NCI-H345 treated with DMSO at 0.1 percent for 48 hours (cell line): ENCODE measurements at regions not wholly inside any gene's neighbourhood (a gene's known extent, or its start where the extent isn't known, plus 50 kb on each side); places are given as distances from the start of the nearest gene placed in this dataset.
"Not testable (repeated sequence)": the region's sequence is repeated elsewhere in the genome, so short reads cannot be mapped to it uniquely, and the experiment has no call there.

Experiments used
- DNase-seq: peaks from one replicate; lab custom pipeline; 2025; ENCODE audit not compliant: unreplicated experiment; lab: John Stamatoyannopoulos, UW

DNA sequence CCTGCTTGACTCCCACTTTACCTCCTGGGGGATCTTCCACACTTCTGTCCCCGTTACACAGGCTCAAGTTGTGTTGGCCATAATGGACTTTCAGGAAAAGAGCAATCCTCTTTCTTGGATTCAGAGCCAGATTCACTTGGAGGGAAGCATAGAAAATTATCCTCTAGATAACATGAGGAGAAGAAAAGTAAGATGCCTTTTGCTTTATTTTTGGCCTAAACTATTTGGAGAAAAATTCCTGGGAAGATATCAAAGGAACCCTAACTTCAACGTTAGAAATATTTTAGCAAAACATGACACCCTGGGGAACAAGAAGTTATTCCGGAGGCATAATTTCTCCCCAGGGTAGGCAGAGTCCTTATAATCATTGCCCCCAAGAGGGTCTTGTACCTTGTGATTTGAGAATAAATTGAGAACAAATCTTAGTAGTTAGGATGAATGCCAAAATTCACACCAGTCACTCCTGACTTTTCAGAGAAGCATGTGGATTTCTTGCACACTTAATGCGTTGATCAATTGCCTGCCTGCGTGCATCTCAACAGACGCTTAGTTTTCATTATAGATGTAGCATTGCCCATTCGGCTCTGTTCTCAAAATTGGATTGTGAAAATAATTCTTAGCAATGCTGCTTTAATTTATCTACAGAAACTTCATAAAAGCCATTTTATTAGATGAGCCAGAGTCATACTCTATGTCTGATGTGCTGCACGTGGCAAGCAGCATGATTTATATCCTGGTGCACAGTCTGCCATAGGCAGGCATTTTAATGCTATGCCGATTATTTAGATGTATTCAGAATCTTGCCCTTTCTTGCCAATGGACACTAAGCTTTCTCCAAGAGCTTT is 224.4 kb downstream of the C7orf25 start:
- DNase-seq, result no peak

GRCh38 chr7:42686594-42687156 is 225.2 kb downstream of the C7orf25 start:
- no peak for DNase-seq

DNA sequence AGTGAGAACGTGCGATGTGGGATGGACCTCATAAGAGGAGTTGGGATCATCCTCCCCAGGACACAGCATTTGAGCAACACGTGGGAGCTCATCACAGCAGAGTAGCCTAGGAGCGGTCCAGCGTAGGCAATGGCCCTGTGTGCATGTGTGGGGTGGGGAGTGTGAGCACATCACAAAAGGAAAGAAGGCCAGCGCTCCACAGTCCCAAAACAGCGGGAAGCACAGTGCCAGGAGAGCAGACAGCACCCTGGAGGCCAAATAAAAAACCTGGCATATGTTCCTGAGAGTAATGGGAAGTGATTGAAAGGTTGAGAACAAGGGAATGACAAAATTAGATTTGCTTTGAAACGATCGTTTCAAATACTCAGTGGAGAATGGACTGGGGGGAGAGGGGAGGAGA is 226.0 kb downstream of the C7orf25 start:
- DNase-seq, result no peak

DNA sequence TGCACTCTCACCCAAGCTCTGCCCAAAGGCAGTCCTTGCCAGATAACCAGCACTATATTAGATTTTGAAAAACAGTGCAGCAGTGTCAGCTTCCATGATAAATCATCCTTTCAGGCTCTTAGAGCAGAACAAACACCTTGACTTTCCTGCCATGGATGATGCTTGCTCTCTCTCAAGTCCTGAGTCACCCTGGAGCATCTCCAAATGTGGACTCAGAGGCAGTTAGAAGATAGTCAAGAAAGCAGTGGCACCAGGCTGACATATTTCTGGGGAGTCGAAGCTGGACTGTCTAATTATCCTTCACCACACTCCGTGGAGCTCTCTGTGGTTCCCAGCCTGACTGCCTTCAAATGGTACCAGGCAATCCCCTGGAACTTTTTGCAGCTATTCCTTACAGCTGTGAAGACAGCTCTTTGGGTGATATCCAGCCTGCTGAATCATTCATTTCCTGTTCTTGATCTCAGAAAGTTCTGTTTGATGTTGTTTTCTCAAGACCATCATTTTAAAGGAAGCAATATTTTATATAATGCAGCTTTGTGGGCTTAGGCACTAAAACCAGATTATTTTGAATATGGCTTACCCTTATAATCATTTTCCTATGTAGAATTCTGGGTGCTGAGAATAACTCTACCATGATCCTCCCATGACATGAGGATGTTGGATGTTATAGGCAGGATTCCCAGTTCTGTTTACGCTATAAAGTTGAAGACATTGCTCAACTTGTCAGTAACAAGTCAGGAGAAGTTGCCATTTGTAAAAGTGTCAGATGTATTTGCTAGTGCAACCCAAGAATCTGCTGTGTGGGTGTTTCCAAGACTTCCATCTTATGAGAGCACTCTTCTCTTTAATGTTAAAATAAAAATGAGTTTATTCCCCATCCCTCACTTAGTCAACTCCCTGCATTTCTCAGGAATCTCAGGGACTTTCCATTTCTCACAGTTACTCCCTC is 233.8 kb downstream of the C7orf25 start:
- DNase-seq, result no peak

DNA sequence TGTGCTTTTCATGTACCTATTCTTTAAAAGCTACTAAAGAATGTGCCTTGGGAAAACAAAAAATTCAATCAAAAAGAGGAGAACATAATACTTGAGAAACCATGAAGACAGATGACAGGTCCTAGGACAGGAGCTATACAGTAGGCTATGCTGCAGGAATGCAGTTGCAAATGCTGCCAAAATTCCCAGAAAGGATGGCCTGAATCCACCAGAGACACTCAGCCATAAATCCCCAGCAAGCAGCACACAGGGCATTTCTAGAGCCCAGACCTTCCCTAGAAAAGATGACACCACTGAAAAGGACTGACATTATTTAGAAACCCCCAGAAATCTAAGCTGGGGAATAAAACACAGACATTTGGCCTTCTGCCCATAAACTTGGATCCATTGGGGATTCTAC is 237.3 kb downstream of the C7orf25 start:
- no peak for DNase-seq

DNA sequence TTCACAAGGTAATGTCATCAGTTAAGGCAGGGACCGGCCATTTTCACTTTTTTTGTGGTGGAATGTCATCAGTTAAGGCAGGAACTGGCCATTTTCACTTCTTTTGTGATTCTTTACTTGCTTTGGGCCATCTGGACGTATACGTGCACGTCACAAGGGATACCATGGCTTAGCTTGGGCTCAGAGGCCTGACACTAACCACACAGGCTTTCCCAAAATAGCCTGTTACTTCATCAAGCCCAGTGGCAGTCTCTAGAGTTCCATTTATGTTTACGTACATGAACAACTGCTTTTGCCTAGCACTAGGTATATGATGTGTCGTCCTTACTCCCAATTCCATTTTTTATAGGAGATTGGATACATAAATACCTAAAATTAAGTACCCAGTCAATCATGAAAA is 237.9 kb downstream of the C7orf25 start:
- DNase-seq, result no peak

DNA sequence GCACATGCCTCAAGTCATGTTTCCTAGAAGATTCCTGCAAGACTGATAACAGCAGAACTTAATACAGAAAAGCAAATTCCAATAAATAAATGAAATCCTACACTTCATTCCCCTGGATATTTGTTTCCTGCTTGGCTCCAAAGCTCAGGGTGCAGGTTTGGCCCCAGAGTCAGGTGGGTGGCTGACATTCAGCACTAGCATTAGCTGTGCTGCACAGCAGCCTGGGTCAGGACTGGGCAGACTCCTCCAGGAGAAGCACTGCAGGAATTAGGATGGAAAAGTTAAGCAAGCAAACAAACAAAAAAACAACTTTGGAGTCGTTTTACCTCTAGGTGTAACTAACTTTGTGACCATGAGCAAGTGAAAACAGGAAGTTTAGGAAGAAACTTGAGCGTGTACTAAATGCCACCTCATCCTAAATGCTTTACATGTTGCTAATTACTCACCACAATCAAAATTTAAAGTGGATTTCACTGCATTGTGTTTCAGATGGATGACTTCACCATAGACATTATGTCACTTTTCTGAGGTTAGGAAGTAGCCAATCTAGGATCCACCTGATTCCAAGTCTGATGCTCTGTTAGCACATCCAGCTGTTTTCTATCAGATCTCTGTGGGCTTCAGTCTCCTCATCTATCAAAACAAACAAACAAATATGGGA is 239.4 kb downstream of the C7orf25 start:
- no peak for DNase-seq

DNA sequence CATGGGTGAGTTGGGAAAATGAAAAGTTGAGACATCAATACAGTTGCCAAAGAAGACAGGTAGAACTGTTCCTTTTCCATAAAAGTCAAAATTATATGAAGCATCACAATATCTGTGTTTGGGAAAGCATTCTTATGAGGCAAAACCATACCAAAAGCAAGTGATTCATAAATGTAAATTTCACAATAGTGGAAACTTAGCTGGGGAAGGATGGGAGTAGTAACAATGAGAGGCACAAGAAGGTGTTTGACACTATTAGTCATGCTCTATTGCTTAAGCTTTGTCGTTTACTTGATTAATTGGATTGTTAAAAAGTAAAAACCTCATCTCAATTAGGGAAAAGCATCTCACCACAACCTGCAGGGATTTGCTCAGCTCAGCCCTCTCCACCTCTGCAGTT is 240.2 kb downstream of the C7orf25 start:
- no peak for DNase-seq

DNA sequence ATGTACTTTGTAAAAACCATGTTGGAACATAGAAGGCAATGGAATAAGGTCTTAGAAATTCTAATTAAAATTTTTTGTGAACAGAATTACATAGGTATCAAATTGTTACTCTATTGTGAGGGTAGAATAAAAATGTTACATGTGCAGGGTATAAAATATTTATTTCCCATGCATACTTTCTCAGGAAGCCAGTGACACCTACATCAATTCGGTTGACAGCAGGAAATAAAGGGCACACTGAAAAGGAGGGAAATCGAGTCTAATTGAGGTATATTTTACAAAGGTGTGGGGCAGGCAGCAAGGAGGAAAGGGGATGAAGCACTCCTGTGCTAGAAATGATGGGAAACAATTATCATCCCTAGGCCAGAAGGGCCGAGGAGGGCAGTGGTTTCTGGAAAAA is 244.9 kb downstream of the C7orf25 start:
- DNase-seq, result no peak

DNA sequence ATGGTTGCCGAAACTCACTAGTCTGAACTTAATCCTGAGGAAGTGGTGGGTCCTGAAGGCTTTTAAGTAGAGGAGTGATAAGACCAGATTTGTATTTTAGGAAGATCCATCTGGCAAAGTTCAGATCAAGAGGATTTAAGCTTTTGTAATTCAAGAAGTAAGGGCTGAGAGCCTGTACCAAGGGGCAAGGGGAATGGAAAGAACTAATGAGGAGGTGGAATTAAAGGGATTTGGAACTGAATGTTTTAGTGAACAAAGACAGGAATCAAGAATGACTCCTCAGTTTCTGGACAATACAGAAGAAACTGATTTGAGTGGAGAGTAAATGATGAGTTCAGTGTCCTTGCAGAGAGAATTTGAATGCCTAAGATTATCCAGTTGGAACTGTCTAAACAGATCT is 249.0 kb downstream of the C7orf25 start:
- DNase-seq, result no peak

GRCh38 chr7:42661312-42661711 is 250.6 kb downstream of the C7orf25 start:
- DNase-seq, result no peak

DNA sequence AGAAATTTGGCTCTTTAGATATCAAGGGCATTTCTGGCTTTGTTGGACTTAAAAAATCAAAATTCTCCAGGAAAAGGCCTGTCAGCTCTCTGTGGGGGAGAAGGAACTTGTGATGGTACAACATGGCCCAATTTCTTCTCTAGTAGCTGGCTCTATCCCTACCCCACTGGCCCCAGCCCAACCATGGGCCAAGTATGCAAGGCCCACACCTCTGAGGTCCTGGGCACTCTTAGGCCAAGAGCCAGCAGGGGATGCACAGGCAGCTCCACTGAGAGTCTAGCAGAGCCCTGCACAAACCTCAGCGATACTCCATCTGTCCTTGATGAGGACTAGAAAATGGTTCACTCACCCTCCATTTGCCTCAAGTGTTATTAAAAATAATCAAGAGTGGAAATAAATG is 261.2 kb downstream of the C7orf25 start:
- DNase-seq, result no peak

- no peak for DNase-seq
Observed at GRCh38 chr7:42650171-42650570, 261.7 kb downstream of the C7orf25 start.

- DNase-seq, result no peak
Observed at GRCh38 chr7:42645906-42646305, 266.0 kb downstream of the C7orf25 start.

GRCh38 chr7:42642699-42643098 is 269.2 kb downstream of the C7orf25 start:
- no peak for DNase-seq

GRCh38 chr7:42639930-42640329 is 271.9 kb downstream of the C7orf25 start:
- DNase-seq, result no peak

- DNase-seq, result not testable (repeated sequence)
Observed at GRCh38 chr7:42636380-42636779, 275.5 kb downstream of the C7orf25 start.

- DNase-seq, result no peak
Observed at GRCh38 chr7:42628054-42628453, 283.8 kb downstream of the C7orf25 start.

DNA sequence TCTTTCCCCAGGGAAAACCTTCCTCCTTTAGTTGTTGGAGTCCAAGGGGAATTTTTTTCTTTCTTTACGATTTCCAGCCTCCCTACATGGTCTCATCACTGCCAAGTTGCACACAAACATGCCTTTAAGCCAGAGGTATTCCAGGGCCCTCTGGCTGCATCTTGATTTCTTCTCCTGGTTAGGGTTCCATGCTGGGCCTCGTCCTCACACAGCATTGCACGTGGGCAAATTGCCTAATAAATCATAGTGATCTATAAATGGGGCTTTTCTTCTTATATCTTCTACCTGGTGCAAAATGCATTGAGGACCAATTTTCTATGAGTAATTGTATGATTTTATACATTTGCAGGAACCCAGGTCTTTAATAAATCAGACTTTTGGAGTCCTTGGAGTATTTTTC is 284.2 kb downstream of the C7orf25 start:
- no peak for DNase-seq

DNA sequence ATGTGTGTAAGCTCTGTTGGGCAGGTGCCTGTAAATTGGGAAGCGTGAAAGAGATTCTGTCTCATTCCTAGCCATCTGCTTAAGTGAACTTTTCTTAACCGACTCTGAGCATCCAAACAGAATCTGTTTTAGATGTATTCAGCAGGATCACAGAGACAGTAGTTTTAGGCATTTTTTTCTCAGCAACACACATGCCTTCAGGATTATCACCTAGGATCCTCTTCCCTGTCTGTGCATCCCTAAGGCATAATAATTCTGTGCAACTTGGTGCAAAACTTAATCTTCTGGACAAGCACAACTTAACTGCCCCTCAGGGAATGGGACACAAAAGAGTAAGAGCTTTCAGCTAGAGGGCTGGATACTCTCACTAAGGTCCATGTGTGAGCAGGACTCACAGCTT is 284.8 kb downstream of the C7orf25 start:
- DNase-seq, result no peak

- DNase-seq, result no peak
Observed at GRCh38 chr7:42625421-42625820, 286.4 kb downstream of the C7orf25 start.
